Nephron progenitor cell (in vitro differentiated cells): ENCODE measurements at regions not wholly inside any gene's neighbourhood (a gene's known extent, or its start where the extent isn't known, plus 50 kb on each side); places are given as distances from the start of the nearest gene placed in this dataset.
"Not testable (repeated sequence)": the region's sequence is repeated elsewhere in the genome, so short reads cannot be mapped to it uniquely, and the experiment has no call there.

ENCODE experiments used
- DNase-seq: peaks from one replicate; pipeline ENCODE4 v3.0.0; 2021
- H3K27ac Mint-ChIP-seq: 2 replicates; pipeline ENCODE4 v1.8.0; 2021; ENCODE audit warnings: mild to moderate bottlenecking, moderate library complexity, mixed read lengths
- H3K27me3 Mint-ChIP-seq: 2 replicates; pipeline ENCODE4 v1.8.0; 2021; ENCODE audit warnings: mild to moderate bottlenecking, low read depth, mixed read lengths; ENCODE audit not compliant: poor library complexity
- H3K36me3 Mint-ChIP-seq: 2 replicates; pipeline ENCODE4 v1.8.0; 2021; ENCODE audit warnings: low read depth, mixed read lengths
- H3K4me1 Mint-ChIP-seq: 2 replicates; pipeline ENCODE4 v1.8.0; 2021; ENCODE audit warnings: mixed read lengths
- H3K4me3 Mint-ChIP-seq: 2 replicates; pipeline ENCODE4 v1.8.0; 2021; ENCODE audit warnings: mild to moderate bottlenecking, moderate library complexity, mixed read lengths
- H3K9me3 Mint-ChIP-seq: 2 replicates; pipeline ENCODE4 v1.8.0; 2021; ENCODE audit warnings: mild to moderate bottlenecking, moderate library complexity, mixed read lengths
- TF ChIP-seq, protein P1 (sequence below): fragments of 200-600 bp; sonication (generic); IDR thresholded peaks from 2 replicates; pipeline ENCODE4 v1.5.0; 2021; ENCODE audit warnings: antibody characterized with exemption

- Mint-ChIP-seq H3K9me3 (peaks cover 28% of the 10 kb centered on the region), H3K4me1 (peaks cover 55% of the 10 kb centered on the region), H3K27ac (peak overlapping the region; percentile 20), H3K4me3 (no peak overlapping the region), H3K36me3 (peaks cover 6% of the 10 kb centered on the region), H3K27me3 (peaks cover 14% of the 10 kb centered on the region)
- DNase-seq: no peak
- TF ChIP-seq, protein P1, sequence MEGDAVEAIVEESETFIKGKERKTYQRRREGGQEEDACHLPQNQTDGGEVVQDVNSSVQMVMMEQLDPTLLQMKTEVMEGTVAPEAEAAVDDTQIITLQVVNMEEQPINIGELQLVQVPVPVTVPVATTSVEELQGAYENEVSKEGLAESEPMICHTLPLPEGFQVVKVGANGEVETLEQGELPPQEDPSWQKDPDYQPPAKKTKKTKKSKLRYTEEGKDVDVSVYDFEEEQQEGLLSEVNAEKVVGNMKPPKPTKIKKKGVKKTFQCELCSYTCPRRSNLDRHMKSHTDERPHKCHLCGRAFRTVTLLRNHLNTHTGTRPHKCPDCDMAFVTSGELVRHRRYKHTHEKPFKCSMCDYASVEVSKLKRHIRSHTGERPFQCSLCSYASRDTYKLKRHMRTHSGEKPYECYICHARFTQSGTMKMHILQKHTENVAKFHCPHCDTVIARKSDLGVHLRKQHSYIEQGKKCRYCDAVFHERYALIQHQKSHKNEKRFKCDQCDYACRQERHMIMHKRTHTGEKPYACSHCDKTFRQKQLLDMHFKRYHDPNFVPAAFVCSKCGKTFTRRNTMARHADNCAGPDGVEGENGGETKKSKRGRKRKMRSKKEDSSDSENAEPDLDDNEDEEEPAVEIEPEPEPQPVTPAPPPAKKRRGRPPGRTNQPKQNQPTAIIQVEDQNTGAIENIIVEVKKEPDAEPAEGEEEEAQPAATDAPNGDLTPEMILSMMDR: no peak
Measured at GRCh38 chr17:5892921-5893675, 177.1 kb upstream of the WSCD1 start.

GRCh38 chr17:5893741-5894140 lies 176.4 kb upstream of the WSCD1 start:
- Mint-ChIP-seq H3K4me3 (no peak overlapping the region), H3K36me3 (peaks cover 6% of the 10 kb centered on the region), H3K9me3 (peaks cover 27% of the 10 kb centered on the region), H3K4me1 (peaks cover 61% of the 10 kb centered on the region), H3K27ac (peak overlapping the region; percentile 20), H3K27me3 (peaks cover 15% of the 10 kb centered on the region)
- TF ChIP-seq, protein P1: no peak
- DNase-seq: no peak

GRCh38 chr17:5895276-5895675 lies 174.9 kb upstream of the WSCD1 start:
- Mint-ChIP-seq H3K27me3 (peaks cover 15% of the 10 kb centered on the region), H3K4me3 (peak overlapping the region; percentile 35), H3K36me3 (no peaks in the 10 kb centered on the region), H3K27ac (peak overlapping the region; percentile 27), H3K4me1 (peaks cover 61% of the 10 kb centered on the region), H3K9me3 (peaks cover 15% of the 10 kb centered on the region)
- TF ChIP-seq, protein P1: no peak
- no peak for DNase-seq

DNA sequence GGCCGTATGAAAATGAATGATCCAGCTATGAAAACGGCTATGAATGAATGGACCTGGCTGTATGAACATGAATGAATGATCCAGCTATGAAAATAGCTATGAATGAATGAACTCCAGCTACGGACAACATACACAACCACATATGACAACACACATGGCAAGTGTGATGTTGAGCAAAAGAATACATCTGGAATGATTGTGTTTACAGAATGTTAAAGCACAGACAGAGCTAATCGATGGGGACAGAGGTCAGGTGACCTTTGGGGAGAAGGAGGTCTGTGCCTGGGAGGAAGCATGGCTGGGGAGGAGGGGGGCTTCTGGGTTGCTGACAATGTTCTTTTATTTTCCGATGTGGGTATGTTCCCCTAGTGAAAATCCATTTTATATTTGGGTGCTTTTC lies 174.0 kb upstream of the WSCD1 start:
- Mint-ChIP-seq H3K27me3 (peaks cover 18% of the 10 kb centered on the region), H3K27ac (no peak overlapping the region), H3K4me3 (no peak overlapping the region), H3K9me3 (peaks cover 7% of the 10 kb centered on the region), H3K4me1 (peaks cover 61% of the 10 kb centered on the region), H3K36me3 (no peaks in the 10 kb centered on the region)
- no peak for DNase-seq
- TF ChIP-seq, protein P1: no peak

- TF ChIP-seq, protein P1: no peak
Measured at GRCh38 chr17:5897275-5897911, 172.8 kb upstream of the WSCD1 start.

GRCh38 chr17:5897981-5898380 lies 172.2 kb upstream of the WSCD1 start:
- H3K4me3 Mint-ChIP-seq, H3K36me3 Mint-ChIP-seq, DNase-seq, H3K9me3 Mint-ChIP-seq: not testable (repeated sequence)
- Mint-ChIP-seq H3K27ac (peak overlapping the region; percentile 45), H3K4me1 (peaks cover 48% of the 10 kb centered on the region), H3K27me3 (peaks cover 16% of the 10 kb centered on the region)

More at GRCh38 chr17:5897275-5897911, 172.8 kb upstream of the WSCD1 start:
- Mint-ChIP-seq H3K9me3 (peaks cover under 1% of the 10 kb centered on the region), H3K4me1 (peaks cover 54% of the 10 kb centered on the region), H3K4me3 (no peak overlapping the region), H3K36me3 (no peaks in the 10 kb centered on the region), H3K27ac (peak overlapping the region; percentile 45), H3K27me3 (peaks cover 16% of the 10 kb centered on the region)
- no peak for DNase-seq
